ENCODE measurements at regions not wholly inside any gene's neighbourhood (a gene's known extent, or its start where the extent isn't known, plus 50 kb on each side); places are given as distances from the start of the nearest gene placed in this dataset.

- Histone ChIP-seq H3K9me3 (ENCODE audit: control insufficient read depth in 4 of 4, low read length in 3 of 4) (no peaks in the 10 kb centered on the region), H3K27me3 (ENCODE audit: control insufficient read depth in 4 of 4, insufficient read depth in 4 of 4, low read length in 3 of 4) (no peaks in the 10 kb centered on the region), H3K27ac (ENCODE audit: low read depth in 1 of 2, low read length in 2 of 2) (no peak overlapping the region), H3K4me3 (ENCODE audit: low read depth in 1 of 3, low read length in 3 of 3) (no peak overlapping the region), H3K36me3 (ENCODE audit: control insufficient read depth in 4 of 4, insufficient read depth in 3 of 4, low read depth in 1 of 4, low read length in 3 of 4) (no peaks in the 10 kb centered on the region), H3K9ac (ENCODE audit: low read depth in 1 of 2, low read length in 2 of 2) (no peak overlapping the region), H3K4me1 (ENCODE audit: control insufficient read depth in 4 of 4, insufficient read depth in 4 of 4, low read length in 3 of 4) (no peaks in the 10 kb centered on the region)
- no peak for DNase-seq (ENCODE audit: low spot score)
- no peak for TF ChIP-seq MAX (IDR thresholded peaks at IDR 0.05)
- no peak for TF ChIP-seq TAF1 (conservative IDR thresholded peaks at IDR 0.05)
- TF ChIP-seq ATF3 (IDR thresholded peaks at IDR 0.05): no peak
- TF ChIP-seq REST (IDR thresholded peaks at IDR 0.05): no peak
- TF ChIP-seq HNF4A (conservative IDR thresholded peaks at IDR 0.05): no peak
- TF ChIP-seq RAD21 (IDR thresholded peaks at IDR 0.05): no peak
- no peak for TF ChIP-seq ZBTB33 (IDR thresholded peaks at IDR 0.05)
- no peak for TF ChIP-seq FOXA1 (IDR thresholded peaks at IDR 0.05)
- no peak for TF ChIP-seq EGR1 (IDR thresholded peaks at IDR 0.05; ENCODE audit: low read depth in 2 of 2)
- no peak for TF ChIP-seq NR2F2 (IDR thresholded peaks at IDR 0.05)
- WGBS: 59% methylated on average over 2 of the region's 2 CpGs
Observed at GRCh38 chr16:61435346-61435745, 600.9 kb downstream of the CDH8 start.

- no peak overlapping the region for H3K27ac ChIP-seq (ENCODE audit: low read depth in 1 of 2, low read length in 2 of 2)
- no peak for DNase-seq (ENCODE audit: low spot score)
- no peaks in the 10 kb centered on the region for H3K4me1 ChIP-seq (ENCODE audit: control insufficient read depth in 4 of 4, insufficient read depth in 4 of 4, low read length in 3 of 4)
- H3K36me3 ChIP-seq (ENCODE audit: control insufficient read depth in 4 of 4, insufficient read depth in 3 of 4, low read depth in 1 of 4, low read length in 3 of 4): no peaks in the 10 kb centered on the region
- H3K27me3 ChIP-seq (ENCODE audit: control insufficient read depth in 4 of 4, insufficient read depth in 4 of 4, low read length in 3 of 4): no peaks in the 10 kb centered on the region
- H3K9ac ChIP-seq (ENCODE audit: low read depth in 1 of 2, low read length in 2 of 2): no peak overlapping the region
- 41% methylated on average over 4 of the region's 4 CpGs for WGBS
- H3K4me3 ChIP-seq (ENCODE audit: low read depth in 1 of 3, low read length in 3 of 3): no peak overlapping the region
- H3K9me3 ChIP-seq (ENCODE audit: control insufficient read depth in 4 of 4, low read length in 3 of 4): no peaks in the 10 kb centered on the region
- TF ChIP-seq RAD21 (IDR thresholded peaks at IDR 0.05): no peak
- TF ChIP-seq NR2F2 (IDR thresholded peaks at IDR 0.05): no peak
- TF ChIP-seq GABPA (IDR thresholded peaks at IDR 0.05 in 1 of 2, conservative IDR thresholded peaks at IDR 0.05 in 1 of 2): no peak
- no peak for TF ChIP-seq MAX (IDR thresholded peaks at IDR 0.05)
- TF ChIP-seq SP1 (IDR thresholded peaks at IDR 0.05): no peak
- no peak for TF ChIP-seq REST (IDR thresholded peaks at IDR 0.05)
- no peak for TF ChIP-seq HNF4G (IDR thresholded peaks at IDR 0.05)
- TF ChIP-seq ATF3 (IDR thresholded peaks at IDR 0.05): no peak
- TF ChIP-seq HNF4A (conservative IDR thresholded peaks at IDR 0.05): no peak
- no peak for TF ChIP-seq FOXA1 (IDR thresholded peaks at IDR 0.05)
- no peak for TF ChIP-seq ZBTB33 (IDR thresholded peaks at IDR 0.05)
- TF ChIP-seq JUND (IDR thresholded peaks at IDR 0.05): no peak
- TF ChIP-seq FOXA2 (IDR thresholded peaks at IDR 0.05): no peak
- TF ChIP-seq TAF1 (conservative IDR thresholded peaks at IDR 0.05): no peak
- TF ChIP-seq RXRA (IDR thresholded peaks at IDR 0.05): no peak
- no peak for TF ChIP-seq CTCF (IDR thresholded peaks at IDR 0.05; ENCODE audit: low read depth, low read length, missing input control)
- TF ChIP-seq EGR1 (IDR thresholded peaks at IDR 0.05; ENCODE audit: low read depth in 2 of 2): no peak
Observed at GRCh38 chr16:61432421-61432820, 603.8 kb downstream of the CDH8 start.

All from liver (tissue), 8 donors.